Vagina (tissue), 2 donors: ENCODE measurements at regions not wholly inside any gene's neighbourhood (a gene's known extent, or its start where the extent isn't known, plus 50 kb on each side); places are given as distances from the start of the nearest gene placed in this dataset.

Experiments used
- DNase-seq, 2 donors: peaks; one replicate each; pipeline ENCODE4 v3.0.0-alpha.2; 2017; ENCODE audit errors: extremely low spot score in 2 of 2
- H3K27ac ChIP-seq: fragments of 200-600 bp; sonication (generic); one replicate; pipeline ENCODE4 v1.5.1; 2019
- H3K27me3 ChIP-seq: fragments of 200-600 bp; sonication (generic); one replicate; pipeline ENCODE4 v1.5.1; 2019
- H3K36me3 ChIP-seq, 2 donors: fragments of 200-600 bp; sonication (generic); one replicate each; pipeline ENCODE4 v1.5.1; 2017 to 2019
- H3K4me1 ChIP-seq: fragments of 200-600 bp; sonication (generic); one replicate; pipeline ENCODE4 v1.5.1; 2019
- H3K4me3 ChIP-seq, 2 donors: fragments of 200-600 bp; sonication (generic); 1 replicate in 1 of 2; 2 replicates in 1 of 2; pipeline ENCODE4 v1.5.1; 2016 to 2019
- H3K9me3 ChIP-seq: fragments of 200-600 bp; sonication (generic); one replicate; pipeline ENCODE4 v1.5.1; 2019
- CTCF ChIP-seq, 3 experiments: fragments of 450-650 bp in 2 of 3; fragments of 200-600 bp in 1 of 3; sonication (generic) in 1 of 3; IDR thresholded peaks; one replicate each; pipeline ENCODE4 v1.5.1; 2017 to 2019; ENCODE audit warnings: antibody characterized with exemption in 3 of 3, mild to moderate bottlenecking in 2 of 3, moderate library complexity in 2 of 3
- POLR2A ChIP-seq, 2 donors: fragments of 450-650 bp; IDR thresholded peaks; one replicate each; pipeline ENCODE4 v1.6.1; 2017; ENCODE audit warnings: antibody characterized with exemption in 2 of 2, mild to moderate bottlenecking in 2 of 2, moderate library complexity in 2 of 2
- POLR2AphosphoS5 ChIP-seq, 2 donors: sonication (generic); formaldehyde crosslinking; IDR thresholded peaks; one replicate each; pipeline ENCODE4 v1.9.0; 2017; ENCODE audit warnings: antibody characterized with exemption in 2 of 2, mild to moderate bottlenecking in 2 of 2, low read depth in 1 of 2; ENCODE audit not compliant: insufficient read depth in 1 of 2
- intact Hi-C: fragments of 100-400 bp; cut with DNase I; formaldehyde crosslinking; loops from one replicate; pipeline ENCODE4 v1.15.1; 2023

GRCh38 chr2:88253375-88253774 is 83.2 kb downstream of the THNSL2 start:
- peak in 1 of 2 donors; percentile 25 for DNase-seq
- Histone ChIP-seq H3K27ac (no peak overlapping the region), H3K9me3 (no peaks in the 10 kb centered on the region), H3K4me1 (no peaks in the 10 kb centered on the region), H3K36me3 (no peaks in the 10 kb centered on the region), H3K4me3 (no peak overlapping the region), H3K27me3 (no peaks in the 10 kb centered on the region)
- TF ChIP-seq POLR2A (IDR thresholded peaks at IDR 0.05), result no peak
- TF ChIP-seq CTCF (IDR thresholded peaks at IDR 0.05), result no peak
- no peak for TF ChIP-seq POLR2AphosphoS5 (IDR thresholded peaks at IDR 0.05; ENCODE audit: insufficient read depth in 1 of 2, low read depth in 1 of 2)
- intact Hi-C loops, result no loop called here

- intact Hi-C loops, result no loop called here
- Histone ChIP-seq H3K4me1 (no peaks in the 10 kb centered on the region), H3K9me3 (no peaks in the 10 kb centered on the region), H3K27me3 (no peaks in the 10 kb centered on the region), H3K27ac (no peak overlapping the region), H3K36me3 (no peaks in the 10 kb centered on the region), H3K4me3 (no peak overlapping the region)
- TF ChIP-seq CTCF (IDR thresholded peaks at IDR 0.05) (no peak), POLR2A (IDR thresholded peaks at IDR 0.05) (no peak), POLR2AphosphoS5 (IDR thresholded peaks at IDR 0.05; ENCODE audit: insufficient read depth in 1 of 2, low read depth in 1 of 2) (no peak)
- no peak for DNase-seq
Observed at GRCh38 chr2:88252646-88253045, 82.5 kb downstream of the THNSL2 start.

GRCh38 chr2:88252111-88252510 is 82.0 kb downstream of the THNSL2 start:
- Histone ChIP-seq H3K4me3 (no peak overlapping the region), H3K27ac (no peak overlapping the region), H3K27me3 (no peaks in the 10 kb centered on the region), H3K4me1 (no peaks in the 10 kb centered on the region), H3K36me3 (no peaks in the 10 kb centered on the region), H3K9me3 (no peaks in the 10 kb centered on the region)
- TF ChIP-seq CTCF (IDR thresholded peaks at IDR 0.05) (no peak), POLR2AphosphoS5 (IDR thresholded peaks at IDR 0.05; ENCODE audit: insufficient read depth in 1 of 2, low read depth in 1 of 2) (no peak), POLR2A (IDR thresholded peaks at IDR 0.05) (no peak)
- intact Hi-C loops, result no loop called here
- DNase-seq, result no peak

- Histone ChIP-seq H3K27me3 (no peaks in the 10 kb centered on the region), H3K4me3 (no peak overlapping the region), H3K4me1 (no peaks in the 10 kb centered on the region), H3K36me3 (no peaks in the 10 kb centered on the region), H3K27ac (no peak overlapping the region), H3K9me3 (no peaks in the 10 kb centered on the region)
- DNase-seq, result no peak
- TF ChIP-seq POLR2A (IDR thresholded peaks at IDR 0.05) (no peak), CTCF (IDR thresholded peaks at IDR 0.05) (no peak), POLR2AphosphoS5 (IDR thresholded peaks at IDR 0.05; ENCODE audit: insufficient read depth in 1 of 2, low read depth in 1 of 2) (no peak)
- intact Hi-C loops, result no loop called here
Observed at GRCh38 chr2:88250404-88250803, 80.3 kb downstream of the THNSL2 start.

- no peak for DNase-seq
- Histone ChIP-seq H3K27ac (no peak overlapping the region), H3K4me3 (no peak overlapping the region), H3K27me3 (no peaks in the 10 kb centered on the region), H3K9me3 (no peaks in the 10 kb centered on the region), H3K4me1 (no peaks in the 10 kb centered on the region), H3K36me3 (no peaks in the 10 kb centered on the region)
- TF ChIP-seq POLR2A (IDR thresholded peaks at IDR 0.05), result no peak
- no peak for TF ChIP-seq POLR2AphosphoS5 (IDR thresholded peaks at IDR 0.05; ENCODE audit: insufficient read depth in 1 of 2, low read depth in 1 of 2)
- TF ChIP-seq CTCF (IDR thresholded peaks at IDR 0.05), result no peak
- intact Hi-C loops, result no loop called here
Observed at GRCh38 chr2:88248280-88248828, 78.2 kb downstream of the THNSL2 start.
